ENCODE measurements at regions not wholly inside any gene's neighbourhood (a gene's known extent, or its start where the extent isn't known, plus 50 kb on each side); places are given as distances from the start of the nearest gene placed in this dataset.
"Not testable (repeated sequence)": the region's sequence is repeated elsewhere in the genome, so short reads cannot be mapped to it uniquely, and the experiment has no call there.

DNA sequence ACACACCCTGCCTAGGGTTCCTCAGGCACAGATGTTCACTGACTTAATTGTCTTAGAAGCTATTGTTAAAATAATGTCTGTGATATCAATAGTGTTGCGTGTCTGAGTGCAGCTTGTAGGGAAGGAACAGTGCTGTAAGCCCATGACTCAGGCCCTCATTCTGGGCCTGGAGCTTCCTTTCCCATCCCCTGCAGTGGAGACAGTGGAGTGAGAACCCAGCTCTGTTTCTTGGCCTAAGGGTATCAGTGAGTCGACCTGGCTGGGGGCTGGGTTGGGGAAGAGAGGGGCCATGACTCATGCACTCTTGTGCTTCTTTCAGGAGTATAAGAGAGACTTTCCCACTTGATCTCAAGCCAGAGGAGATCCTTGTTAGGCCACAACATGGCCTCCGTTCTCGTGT is 106.8 kb downstream of the HRH4 start:
- peak; percentile 7 for DNase-seq

- DNase-seq = no peak
These were observed 110.3 kb downstream of the HRH4 start for GRCh38 chr18:24570716-24571115.

- DNase-seq = no peak
These were observed 122.3 kb downstream of the HRH4 start for GRCh38 chr18:24582771-24583170.

- no peak for DNase-seq
These were observed 123.8 kb downstream of the HRH4 start for GRCh38 chr18:24584205-24584604.

DNA sequence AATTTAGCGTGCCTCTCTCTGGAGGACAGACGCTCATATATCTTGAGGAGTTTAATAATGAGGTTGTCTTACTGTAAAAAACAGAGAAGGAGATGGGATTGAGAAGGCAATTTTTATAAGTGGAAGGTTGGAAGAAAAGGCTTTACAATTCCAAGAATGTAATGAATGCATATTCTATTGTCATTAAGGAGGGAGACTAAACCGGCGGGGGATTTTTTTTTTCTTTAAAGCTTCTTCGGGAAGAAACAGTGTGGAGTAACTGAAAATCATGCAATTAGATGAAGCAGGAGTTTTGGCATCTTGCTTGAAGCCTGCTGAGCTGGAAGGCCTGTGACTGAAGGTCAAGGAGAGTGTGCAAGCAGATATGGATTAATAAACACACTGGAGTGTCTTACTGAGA is 124.4 kb downstream of the HRH4 start:
- DNase-seq = no peak

DNA sequence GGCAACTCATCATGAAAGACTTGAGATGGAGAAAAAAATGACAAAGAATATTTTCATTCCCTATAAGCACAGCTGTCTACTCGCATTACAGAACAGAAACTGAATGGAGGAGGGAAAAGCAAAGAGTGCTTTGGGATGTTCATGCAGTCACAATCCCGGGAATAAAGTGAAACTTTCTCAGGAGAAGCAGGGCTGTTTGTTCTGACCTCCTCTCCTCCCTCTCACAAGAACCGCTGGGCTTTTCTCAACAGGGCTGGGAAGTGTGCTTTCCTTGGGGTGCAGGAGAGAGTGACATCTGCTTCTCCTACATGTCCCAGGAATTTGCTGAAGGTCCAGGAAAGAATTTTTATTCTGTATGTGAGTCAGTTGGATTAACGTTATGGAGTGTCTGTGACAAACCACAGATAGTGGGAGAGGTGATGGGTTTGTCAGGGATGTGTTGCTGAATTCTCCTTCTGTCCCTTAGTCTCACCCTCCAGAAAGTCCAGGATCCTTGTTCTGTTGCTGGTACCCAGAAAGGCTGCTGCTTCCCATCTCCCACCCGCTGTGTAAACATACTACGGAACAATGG is 125.6 kb downstream of the HRH4 start:
- no peak for DNase-seq

DNA sequence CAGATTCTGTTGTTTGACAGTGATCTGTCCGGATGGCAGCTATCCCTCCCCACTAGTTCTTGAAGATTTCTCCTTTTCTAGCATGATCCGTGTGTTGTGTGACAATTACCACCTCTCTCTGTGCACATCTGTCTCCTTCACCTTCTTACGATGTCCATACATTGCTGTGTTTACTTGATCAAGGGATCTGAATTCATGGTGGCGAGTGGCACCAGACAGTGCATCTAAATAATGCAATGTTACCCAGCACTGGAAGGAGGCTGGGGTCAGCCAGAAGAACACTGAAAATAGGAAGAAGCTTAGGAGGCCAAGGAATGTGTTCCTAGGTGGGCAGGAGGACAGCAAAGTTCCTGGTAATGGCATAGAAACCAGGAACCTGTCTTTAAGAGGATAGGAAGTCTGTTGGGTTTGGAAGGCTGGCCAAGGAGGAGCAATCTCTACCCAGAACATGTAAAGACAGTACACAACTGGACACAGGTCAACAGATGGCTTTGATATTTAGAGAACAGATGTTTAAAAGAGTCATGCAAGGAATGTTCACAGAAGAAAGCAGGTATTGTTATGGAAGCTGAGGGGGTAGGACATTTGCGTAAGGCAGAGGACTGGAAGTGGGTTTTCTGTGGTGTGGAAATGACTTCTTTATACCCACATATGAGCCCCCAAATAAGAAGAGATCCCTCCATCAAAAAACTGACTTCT is 126.4 kb downstream of the HRH4 start:
- DNase-seq = no peak

DNA sequence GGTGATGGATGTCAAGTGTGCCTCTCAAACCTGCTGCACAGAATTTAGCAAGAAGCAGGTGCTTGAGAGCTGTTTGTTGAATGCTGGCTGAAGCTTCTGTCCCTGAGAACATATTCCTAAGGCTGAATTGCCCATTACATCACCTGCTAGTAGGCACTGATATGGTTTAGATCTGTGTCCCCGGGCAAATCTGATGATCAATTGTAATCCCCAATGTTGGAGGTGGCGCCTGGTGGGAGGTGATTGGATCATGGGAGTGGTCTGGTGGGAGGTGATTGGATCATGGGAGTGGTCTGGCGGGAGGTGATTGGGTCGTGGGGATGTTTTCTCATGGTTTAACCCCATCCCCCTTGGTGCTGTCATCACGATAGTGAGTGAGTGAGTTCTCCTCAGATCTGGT is 128.0 kb downstream of the HRH4 start:
- DNase-seq = peak; percentile 49

- no peak for DNase-seq
These were observed 130.5 kb downstream of the HRH4 start for GRCh38 chr18:24590946-24591345.

DNA sequence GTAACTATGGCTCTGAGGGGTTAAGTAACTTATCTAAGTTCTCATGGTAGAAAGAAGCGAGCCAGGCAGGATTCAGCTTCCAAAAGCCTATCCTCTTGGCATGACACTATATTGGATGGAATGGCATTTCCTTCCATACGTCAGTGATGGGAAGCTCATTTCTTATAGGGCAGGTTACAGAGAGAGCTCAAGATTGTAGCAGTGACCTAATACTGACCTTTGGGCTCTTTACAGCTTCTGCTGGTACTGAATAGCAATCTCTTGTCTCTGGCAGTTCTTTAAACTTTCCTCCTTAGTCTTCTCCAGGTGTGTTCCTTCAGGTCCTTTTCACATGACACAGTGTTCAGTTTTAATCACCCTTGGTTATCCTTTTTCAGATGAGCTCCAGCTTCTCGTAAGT is 133.0 kb downstream of the HRH4 start:
- DNase-seq = no peak

DNA sequence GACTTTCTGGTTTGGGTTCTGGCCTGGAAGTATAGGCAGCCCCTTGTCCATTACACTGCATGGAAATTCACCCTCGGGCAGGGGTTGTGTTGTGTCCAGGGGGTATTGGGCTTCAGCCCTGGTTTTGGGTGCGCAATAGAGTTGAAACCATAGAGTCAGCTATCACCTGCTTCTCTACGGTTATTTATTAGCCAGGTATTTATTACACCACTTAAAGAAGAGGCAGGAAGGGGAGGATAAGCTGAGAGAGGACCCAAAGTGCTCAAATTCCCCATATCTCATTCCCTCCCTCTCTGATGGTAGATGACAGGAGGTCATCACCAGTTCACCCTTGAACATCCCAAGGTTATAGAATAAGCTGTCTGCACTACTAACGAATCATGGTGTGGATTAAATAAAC is 133.4 kb downstream of the HRH4 start:
- DNase-seq = no peak

DNA sequence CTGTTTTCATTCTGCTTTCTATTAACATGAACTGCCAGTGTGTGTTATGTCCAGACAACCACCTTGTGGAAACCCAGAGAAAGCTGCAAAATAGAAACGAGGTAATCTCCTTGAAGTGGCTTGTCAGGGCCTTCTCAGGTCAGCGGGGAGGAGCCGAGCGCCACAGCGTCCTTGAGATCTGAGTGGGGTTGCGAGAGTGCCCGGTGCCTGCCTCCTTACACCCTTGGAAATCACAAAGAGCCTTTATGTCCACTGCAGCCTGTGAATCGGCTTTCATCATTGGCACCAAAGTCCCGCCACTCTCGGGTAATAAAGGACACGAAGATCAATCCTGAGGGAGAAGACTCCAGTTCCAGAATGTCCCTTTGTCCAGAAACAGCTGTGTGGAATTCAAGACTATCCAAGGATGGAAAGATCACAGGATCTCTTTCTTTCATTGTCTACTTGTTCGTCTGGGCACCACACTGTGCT is 135.2 kb downstream of the HRH4 start:
- peak; percentile 7 for DNase-seq

- peak; percentile 74 for DNase-seq
These were observed 139.7 kb downstream of the HRH4 start for GRCh38 chr18:24600076-24600654.

- DNase-seq = no peak
These were observed 141.1 kb downstream of the HRH4 start for GRCh38 chr18:24601585-24601984.

DNA sequence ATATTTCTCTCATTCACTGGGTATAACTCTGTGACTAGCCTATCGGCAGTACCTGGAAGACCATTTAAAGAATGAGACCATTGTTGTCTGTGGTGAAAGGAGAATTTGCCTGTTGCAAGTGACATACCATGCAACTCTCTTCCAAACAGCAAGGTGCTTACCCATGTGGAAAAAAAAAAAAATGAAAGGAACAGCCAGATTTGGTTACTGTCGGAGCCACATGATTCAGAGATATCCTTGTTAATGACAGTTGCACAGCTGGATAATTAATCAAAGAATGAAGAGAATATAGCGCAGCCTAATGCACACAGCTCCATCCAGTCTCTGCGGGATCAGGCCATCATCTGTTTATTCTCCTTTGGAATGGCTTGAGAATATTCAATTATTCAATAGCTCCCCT is 141.8 kb downstream of the HRH4 start:
- no peak for DNase-seq

DNA sequence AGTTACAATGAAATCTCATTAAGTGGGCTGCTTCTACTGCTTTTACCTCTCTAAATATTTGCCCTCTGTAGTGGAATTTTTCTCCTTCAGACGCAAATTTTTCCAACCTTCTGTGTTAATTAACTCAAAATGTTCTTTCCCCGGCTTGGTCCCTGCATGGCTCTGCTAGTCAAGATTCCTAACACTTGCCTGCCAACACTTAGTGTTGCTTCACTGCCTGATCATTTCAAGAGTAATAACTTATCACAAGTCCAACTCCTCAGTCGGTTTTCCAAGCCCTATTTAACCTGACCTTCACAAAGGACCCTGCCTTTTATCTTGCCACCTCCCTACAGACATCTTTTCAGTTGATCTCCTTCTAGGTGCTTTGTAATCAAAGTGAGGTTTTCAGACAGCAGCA is 142.7 kb downstream of the HRH4 start:
- no peak for DNase-seq

GRCh38 chr18:24605444-24605843 is 145.0 kb downstream of the HRH4 start:
- no peak for DNase-seq

- DNase-seq = no peak
These were observed 148.8 kb downstream of the HRH4 start for GRCh38 chr18:24609254-24609653.

DNA sequence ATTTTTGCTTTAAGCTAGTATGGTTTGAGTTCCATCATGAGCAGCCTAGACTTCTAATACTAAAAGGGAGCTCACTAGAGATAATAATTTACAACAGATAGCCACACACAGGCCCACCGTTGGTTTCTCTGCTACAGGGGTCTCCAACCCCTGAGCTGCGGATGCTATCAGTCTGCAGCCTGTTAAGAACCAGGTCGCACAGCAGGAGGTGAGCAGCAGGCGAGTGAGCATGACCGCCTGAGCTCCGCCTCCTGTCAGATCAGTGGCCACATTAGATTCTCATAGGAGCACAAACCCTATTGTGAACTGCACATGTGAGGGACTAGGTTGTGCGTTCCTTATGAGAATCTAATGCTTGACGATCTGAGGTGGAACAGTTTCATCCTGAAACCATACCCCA is 150.6 kb downstream of the HRH4 start:
- no peak for DNase-seq

GRCh38 chr18:24613896-24614640 is 153.6 kb downstream of the HRH4 start:
- DNase-seq = no peak

- DNase-seq = no peak
These were observed 156.2 kb downstream of the HRH4 start for GRCh38 chr18:24616653-24617052.

GRCh38 chr18:24624421-24624820 is 164.0 kb downstream of the HRH4 start:
- not testable (repeated sequence) for DNase-seq

DNA sequence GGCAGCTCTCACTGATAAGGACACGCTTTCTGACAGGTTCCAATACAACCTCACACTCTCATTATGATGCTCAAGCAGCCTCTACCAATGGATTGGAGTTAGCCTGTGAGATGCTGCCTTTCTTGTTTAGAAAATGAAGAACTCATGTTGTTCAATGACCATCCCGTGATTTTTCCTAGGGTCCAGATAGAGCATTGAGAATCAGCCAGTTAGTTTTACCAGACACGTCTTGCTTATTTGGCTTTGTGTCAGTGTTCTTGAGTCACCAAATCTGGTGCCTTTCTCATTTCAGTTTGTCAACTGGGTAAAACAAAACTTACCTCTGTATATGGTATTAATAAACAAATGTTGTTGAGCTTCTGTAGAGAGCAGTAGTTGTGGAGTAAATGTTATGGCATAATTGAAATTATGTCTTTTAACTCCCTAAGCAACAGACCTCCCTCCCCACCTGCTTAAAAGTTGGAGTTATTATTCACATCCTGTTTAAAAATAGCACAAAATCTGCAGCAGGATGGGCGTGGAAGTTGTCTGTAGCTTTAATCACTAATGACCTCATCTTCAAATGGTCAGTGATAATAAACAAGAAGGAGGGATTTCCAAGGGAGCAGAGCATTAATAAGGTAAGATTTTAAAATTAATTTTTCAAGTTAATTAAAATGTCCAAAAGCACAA is 167.3 kb downstream of the HRH4 start:
- no peak for DNase-seq
